Panc1 (cell line): ENCODE measurements at regions not wholly inside any gene's neighbourhood (a gene's known extent, or its start where the extent isn't known, plus 50 kb on each side); places are given as distances from the start of the nearest gene placed in this dataset.
"Not testable (repeated sequence)": the region's sequence is repeated elsewhere in the genome, so short reads cannot be mapped to it uniquely, and the experiment has no call there.

ENCODE experiments used
- ATAC-seq: fragments of 200-7000 bp; cut with Tn5 transposase; 2 replicates; pipeline ENCODE4 v1.9.1; 2020; ENCODE audit warnings: mild to moderate bottlenecking, moderate library complexity
- BruUV-seq: library from RNA; stranded (reverse); fragments of 400-500 nt; replicated peaks from 2 replicates; lab custom pipeline; 2021; lab: Mats Ljungman, UMichigan
- CTCF ChIA-PET: fragments of 300-600 bp; sonication (Branson Sonifier 250); formaldehyde crosslinking; loops from one replicate; lab custom pipeline; 2022; ENCODE audit warnings: antibody characterized with exemption; lab: Charles Lee
- POLR2A ChIA-PET: fragments of 300-600 bp; sonication (Branson Sonifier 250); formaldehyde crosslinking; loops from one replicate; lab custom pipeline; 2022; ENCODE audit warnings: antibody characterized with exemption; lab: Charles Lee
- DNase-seq: peaks from one replicate; pipeline ENCODE4 v3.0.0-alpha.2; 2010; ENCODE audit warnings: low read depth, low spot score
- H3K27ac ChIP-seq: 2 replicates; pipeline ENCODE4 v1.5.1; 2011; ENCODE audit warnings: mild to moderate bottlenecking, low read length, inconsistent platforms
- H3K27me3 ChIP-seq: fragments of 200-500 bp; sonication (Bioruptor generic); 2 replicates; pipeline ENCODE4 v1.6.0; 2014; ENCODE audit warnings: low read length, inconsistent platforms; ENCODE audit not compliant: control insufficient read depth, insufficient read depth
- H3K36me3 ChIP-seq: fragments of 200-500 bp; sonication (Bioruptor generic); 2 replicates; pipeline ENCODE4 v1.5.1; 2014; ENCODE audit warnings: inconsistent platforms, mild to moderate bottlenecking, low read length, moderate library complexity; ENCODE audit not compliant: control insufficient read depth, insufficient read depth
- H3K4me1 ChIP-seq: 2 replicates; pipeline ENCODE4 v1.5.1; 2011; ENCODE audit warnings: inconsistent platforms, mild to moderate bottlenecking, low read length, moderate library complexity; ENCODE audit not compliant: control insufficient read depth, insufficient read depth
- H3K4me3 ChIP-seq, 2 experiments: 2 replicates each; pipeline ENCODE4 v1.5.1; 2011 to 2012; ENCODE audit warnings: low read depth in 2 of 2, low read length in 2 of 2, mild to moderate bottlenecking in 2 of 2, inconsistent platforms in 1 of 2, moderate library complexity in 1 of 2
- H3K9me3 ChIP-seq: fragments of 200-500 bp; sonication (Bioruptor generic); 2 replicates; pipeline ENCODE4 v1.5.1; 2014; ENCODE audit warnings: low read depth, mild to moderate bottlenecking, inconsistent platforms, low read length, moderate library complexity; ENCODE audit not compliant: control insufficient read depth, insufficient read depth
- in situ Hi-C: cut with HindIII; loops from 2 replicates; pipeline ENCODE4 v1.10.0; 2016; ENCODE audit warnings: low sequenced_read_pairs, low pct_unique_long_range_greater_than_20kb
- intact Hi-C: fragments of 100-400 bp; cut with micrococcal nuclease; formaldehyde crosslinking; loops from one replicate; pipeline ENCODE4 v1.10.0; 2022; ENCODE audit not compliant: unreplicated experiment

- H3K27ac ChIP-seq, intact Hi-C loops, H3K36me3 ChIP-seq, H3K27me3 ChIP-seq, ATAC-seq, H3K9me3 ChIP-seq, in situ Hi-C loops, H3K4me1 ChIP-seq, BruUV-seq, DNase-seq, CTCF ChIA-PET, H3K4me3 ChIP-seq, POLR2A ChIA-PET: not testable (repeated sequence)
These were observed 210.2 kb downstream of the POTEM start for GRCh38 chr14:19177435-19177834.

- intact Hi-C loops, in situ Hi-C loops, H3K9me3 ChIP-seq, H3K27ac ChIP-seq, CTCF ChIA-PET, BruUV-seq, DNase-seq, H3K4me1 ChIP-seq, H3K4me3 ChIP-seq, H3K27me3 ChIP-seq, ATAC-seq, POLR2A ChIA-PET, H3K36me3 ChIP-seq: not testable (repeated sequence)
These were observed 213.1 kb downstream of the POTEM start for GRCh38 chr14:19180297-19180696.

- POLR2A ChIA-PET, H3K4me3 ChIP-seq, H3K36me3 ChIP-seq, H3K27me3 ChIP-seq, intact Hi-C loops, DNase-seq, BruUV-seq, H3K4me1 ChIP-seq, H3K27ac ChIP-seq, in situ Hi-C loops, CTCF ChIA-PET, ATAC-seq, H3K9me3 ChIP-seq: not testable (repeated sequence)
These were observed 213.6 kb downstream of the POTEM start for GRCh38 chr14:19180881-19181280.

- in situ Hi-C loops, intact Hi-C loops, H3K36me3 ChIP-seq, ATAC-seq, H3K27ac ChIP-seq, POLR2A ChIA-PET, H3K9me3 ChIP-seq, H3K27me3 ChIP-seq, H3K4me1 ChIP-seq, DNase-seq, CTCF ChIA-PET, BruUV-seq, H3K4me3 ChIP-seq: not testable (repeated sequence)
These were observed 227.9 kb downstream of the POTEM start for GRCh38 chr14:19195146-19195545.

- H3K4me1 ChIP-seq, DNase-seq, POLR2A ChIA-PET, intact Hi-C loops, in situ Hi-C loops, H3K4me3 ChIP-seq, H3K27ac ChIP-seq, ATAC-seq, H3K27me3 ChIP-seq, CTCF ChIA-PET, H3K36me3 ChIP-seq, H3K9me3 ChIP-seq, BruUV-seq: not testable (repeated sequence)
These were observed 230.4 kb downstream of the POTEM start for GRCh38 chr14:19197488-19198234.

- BruUV-seq, in situ Hi-C loops, H3K9me3 ChIP-seq, CTCF ChIA-PET, ATAC-seq, H3K4me1 ChIP-seq, intact Hi-C loops, H3K27me3 ChIP-seq, H3K4me3 ChIP-seq, POLR2A ChIA-PET, H3K27ac ChIP-seq, H3K36me3 ChIP-seq, DNase-seq: not testable (repeated sequence)
These were observed 231.1 kb downstream of the POTEM start for GRCh38 chr14:19198341-19198740.

- H3K9me3 ChIP-seq, DNase-seq, BruUV-seq, H3K4me1 ChIP-seq, in situ Hi-C loops, intact Hi-C loops, H3K4me3 ChIP-seq, POLR2A ChIA-PET, ATAC-seq, H3K27ac ChIP-seq, H3K27me3 ChIP-seq, CTCF ChIA-PET, H3K36me3 ChIP-seq: not testable (repeated sequence)
These were observed 232.6 kb downstream of the POTEG start for GRCh38 chr14:19201394-19202052.
